Left lung (tissue), 4 donors: ENCODE measurements at regions not wholly inside any gene's neighbourhood (a gene's known extent, or its start where the extent isn't known, plus 50 kb on each side); places are given as distances from the start of the nearest gene placed in this dataset.

Source experiments
- ATAC-seq: fragments of 200-7000 bp; cut with Tn5 transposase; one replicate; pipeline ENCODE4 v1.9.1; 2020; ENCODE audit warnings: moderate library complexity
- DNase-seq, 4 donors: peaks; one replicate each; pipeline ENCODE4 v3.0.0-alpha.2; 2013 to 2020
- H3K27ac ChIP-seq, 2 donors: fragments of 200-600 bp; sonication (generic) in 1 of 2; one replicate each; pipeline versions ENCODE4 v1.5.0 to v1.8.0; 2020 to 2021
- H3K27me3 ChIP-seq, 2 donors: fragments of 200-600 bp; sonication (generic) in 1 of 2; one replicate each; pipeline versions ENCODE4 v1.5.0 to v1.8.0; 2020 to 2021
- H3K36me3 ChIP-seq, 2 donors: fragments of 200-600 bp; sonication (generic) in 1 of 2; one replicate each; pipeline versions ENCODE4 v1.5.0 to v1.8.0; 2020 to 2021
- H3K4me1 ChIP-seq, 2 donors: fragments of 200-600 bp; one replicate each; pipeline ENCODE4 v1.8.0; 2021
- H3K4me3 ChIP-seq, 2 donors: fragments of 200-600 bp; sonication (generic) in 1 of 2; one replicate each; pipeline versions ENCODE4 v1.5.0 to v1.8.0; 2020 to 2021; ENCODE audit warnings: mild to moderate bottlenecking in 1 of 2
- H3K9me3 ChIP-seq, 2 donors: fragments of 200-600 bp; sonication (generic) in 1 of 2; one replicate each; pipeline versions ENCODE4 v1.5.0 to v1.8.0; 2020 to 2021
- intact Hi-C, 2 donors: fragments of 100-400 bp; cut with DNase I; formaldehyde crosslinking; loops; one replicate each; pipeline versions ENCODE4 v1.11.2 to v1.14.2; 2022
- TF ChIP-seq, protein P1 (sequence below), 2 donors: fragments of 200-600 bp; sonication (generic) in 1 of 2; IDR thresholded peaks; one replicate each; pipeline versions ENCODE4 v1.5.0 to v1.8.0; 2021; ENCODE audit warnings: antibody characterized with exemption in 2 of 2
- donor health status: DM: no; HTN: yes; CAD: no.
- donor health status: DM: no; HTN: no; CAD: no.

DNA sequence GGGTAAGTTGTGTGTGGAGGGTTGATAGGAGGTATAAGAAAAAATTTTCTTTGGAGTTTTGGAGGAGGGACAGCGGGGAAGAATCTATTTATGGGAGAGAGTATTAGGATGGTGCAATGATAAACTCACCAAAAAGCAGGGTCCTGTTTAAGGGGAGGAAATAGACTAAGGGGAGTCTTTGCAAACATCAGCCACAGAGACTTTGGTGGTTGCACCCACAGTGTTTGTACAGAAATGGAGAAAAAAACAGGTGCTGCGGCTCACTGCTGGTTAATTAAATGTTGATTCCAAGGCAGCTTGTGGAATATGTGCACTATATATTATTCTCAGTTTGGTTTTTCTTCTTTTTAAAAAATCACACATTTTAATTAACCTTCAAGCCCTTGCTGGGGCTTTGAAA lies 182.1 kb downstream of the NECTIN3 start:
- DNase-seq (no peak), ATAC-seq (no peak)
- Histone ChIP-seq H3K9me3 (no peaks in the 10 kb centered on the region), H3K27me3 (no peaks in the 10 kb centered on the region), H3K4me3 (no peak overlapping the region), H3K36me3 (no peaks in the 10 kb centered on the region), H3K4me1 (no peaks in the 10 kb centered on the region), H3K27ac (no peak overlapping the region)
- intact Hi-C loops, result no loop called here
- TF ChIP-seq, protein P1, sequence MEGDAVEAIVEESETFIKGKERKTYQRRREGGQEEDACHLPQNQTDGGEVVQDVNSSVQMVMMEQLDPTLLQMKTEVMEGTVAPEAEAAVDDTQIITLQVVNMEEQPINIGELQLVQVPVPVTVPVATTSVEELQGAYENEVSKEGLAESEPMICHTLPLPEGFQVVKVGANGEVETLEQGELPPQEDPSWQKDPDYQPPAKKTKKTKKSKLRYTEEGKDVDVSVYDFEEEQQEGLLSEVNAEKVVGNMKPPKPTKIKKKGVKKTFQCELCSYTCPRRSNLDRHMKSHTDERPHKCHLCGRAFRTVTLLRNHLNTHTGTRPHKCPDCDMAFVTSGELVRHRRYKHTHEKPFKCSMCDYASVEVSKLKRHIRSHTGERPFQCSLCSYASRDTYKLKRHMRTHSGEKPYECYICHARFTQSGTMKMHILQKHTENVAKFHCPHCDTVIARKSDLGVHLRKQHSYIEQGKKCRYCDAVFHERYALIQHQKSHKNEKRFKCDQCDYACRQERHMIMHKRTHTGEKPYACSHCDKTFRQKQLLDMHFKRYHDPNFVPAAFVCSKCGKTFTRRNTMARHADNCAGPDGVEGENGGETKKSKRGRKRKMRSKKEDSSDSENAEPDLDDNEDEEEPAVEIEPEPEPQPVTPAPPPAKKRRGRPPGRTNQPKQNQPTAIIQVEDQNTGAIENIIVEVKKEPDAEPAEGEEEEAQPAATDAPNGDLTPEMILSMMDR (IDR thresholded peaks at IDR 0.05), result no peak

DNA sequence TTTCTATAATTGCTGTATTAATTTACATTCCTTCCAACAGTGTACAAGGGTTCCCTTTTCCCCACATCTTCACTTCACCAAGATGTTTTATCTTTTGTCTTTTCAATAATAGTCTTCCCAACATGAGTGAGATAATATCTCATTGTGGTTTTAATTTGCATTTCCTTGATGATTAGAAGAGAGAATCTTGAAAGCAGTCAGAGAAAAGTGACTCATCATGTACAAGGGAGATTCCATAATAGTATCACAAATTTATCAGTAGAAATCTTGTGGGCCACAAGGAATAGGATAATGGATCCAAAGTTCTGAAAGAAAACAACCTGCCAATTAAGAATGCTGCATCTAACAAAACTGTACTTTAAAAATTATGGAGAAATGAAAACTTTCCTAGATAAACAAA lies 189.3 kb downstream of the NECTIN3 start:
- Histone ChIP-seq H3K4me3 (no peak overlapping the region), H3K27ac (no peak overlapping the region), H3K27me3 (no peaks in the 10 kb centered on the region), H3K36me3 (no peaks in the 10 kb centered on the region), H3K9me3 (peaks cover 0 to 3% of the 10 kb centered on the region in 2 donors), H3K4me1 (no peaks in the 10 kb centered on the region)
- intact Hi-C loops, result no loop called here
- DNase-seq (no peak), ATAC-seq (no peak)
- TF ChIP-seq, protein P1 (IDR thresholded peaks at IDR 0.05), result no peak

DNA sequence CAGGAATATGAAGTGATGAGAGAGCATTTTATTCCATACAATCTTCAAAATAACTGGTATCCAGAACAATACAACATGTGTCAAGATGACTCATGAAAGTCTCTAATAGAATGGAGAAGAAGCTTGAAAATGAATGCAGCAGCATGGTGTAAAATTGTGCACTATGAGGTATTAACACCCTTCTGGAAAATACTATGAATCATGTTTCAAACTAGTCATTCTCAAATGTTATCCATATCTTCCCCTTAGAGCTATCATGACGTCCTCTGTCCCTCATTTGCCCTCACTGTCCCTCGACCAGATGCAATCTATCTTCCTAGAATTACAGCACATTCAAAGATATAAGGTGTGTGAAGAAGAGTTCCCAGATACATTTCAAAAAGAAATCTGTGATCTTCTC lies 198.2 kb downstream of the NECTIN3 start:
- Histone ChIP-seq H3K4me1 (no peaks in the 10 kb centered on the region), H3K36me3 (no peaks in the 10 kb centered on the region), H3K4me3 (no peak overlapping the region), H3K9me3 (peaks cover 0 to 5% of the 10 kb centered on the region in 2 donors), H3K27me3 (no peaks in the 10 kb centered on the region), H3K27ac (no peak overlapping the region)
- TF ChIP-seq, protein P1 (IDR thresholded peaks at IDR 0.05), result no peak
- no peak for ATAC-seq
- intact Hi-C loops, result no loop called here
- DNase-seq, result no peak

DNA sequence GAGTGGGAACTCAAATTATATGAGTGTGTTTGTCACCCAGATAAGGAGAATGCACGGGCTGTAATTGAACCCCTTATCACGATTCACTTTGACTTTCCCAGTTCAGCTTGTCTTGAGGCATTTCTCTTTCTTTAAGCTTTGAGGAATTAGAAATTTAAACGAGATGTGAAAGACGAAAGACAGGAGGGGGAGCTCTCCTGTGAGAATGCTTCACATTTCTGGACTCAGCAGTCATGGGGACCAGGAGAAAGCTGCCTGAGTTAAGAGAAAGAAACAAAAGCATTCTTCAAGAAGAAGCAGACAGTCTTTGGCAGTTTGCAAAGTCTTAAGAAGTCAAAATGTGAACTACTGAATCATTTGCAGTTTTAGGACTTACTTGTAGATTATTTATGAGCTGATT lies 205.6 kb downstream of the NECTIN3 start:
- Histone ChIP-seq H3K36me3 (no peaks in the 10 kb centered on the region), H3K27ac (no peak overlapping the region), H3K27me3 (no peaks in the 10 kb centered on the region), H3K4me1 (no peaks in the 10 kb centered on the region), H3K9me3 (no peaks in the 10 kb centered on the region), H3K4me3 (no peak overlapping the region)
- ATAC-seq (peak; percentile 38), DNase-seq (peak in 2 of 4 donors; percentile 25 to 40)
- intact Hi-C loops, result no loop called here
- TF ChIP-seq, protein P1 (IDR thresholded peaks at IDR 0.05), result peak in 1 of 2 donors; percentile 10

DNA sequence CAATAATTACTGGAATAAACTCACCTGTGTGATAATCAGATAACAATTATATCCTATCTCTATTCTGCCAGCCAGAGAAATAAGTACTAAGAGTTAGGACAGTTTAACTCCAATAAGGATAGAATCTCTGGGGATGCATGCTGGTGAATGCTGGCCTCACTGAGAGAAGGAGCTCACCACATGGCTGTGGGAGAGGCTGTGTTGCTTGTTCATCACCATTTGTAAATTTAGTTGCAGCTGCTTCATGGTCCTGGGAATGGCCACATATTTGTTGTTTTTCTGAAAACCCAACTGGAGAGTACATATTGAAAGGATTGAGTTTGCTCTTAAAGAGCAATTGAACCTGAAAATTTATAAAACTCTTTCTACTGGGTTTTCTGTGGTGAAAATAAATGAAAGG lies 207.3 kb downstream of the NECTIN3 start:
- Histone ChIP-seq H3K9me3 (no peaks in the 10 kb centered on the region), H3K4me1 (no peaks in the 10 kb centered on the region), H3K27ac (no peak overlapping the region), H3K4me3 (no peak overlapping the region), H3K36me3 (no peaks in the 10 kb centered on the region), H3K27me3 (no peaks in the 10 kb centered on the region)
- intact Hi-C loops, result no loop called here
- TF ChIP-seq, protein P1 (IDR thresholded peaks at IDR 0.05), result no peak
- ATAC-seq (no peak), DNase-seq (no peak)
